ENCODE measurements at regions not wholly inside any gene's neighbourhood (a gene's known extent, or its start where the extent isn't known, plus 50 kb on each side); places are given as distances from the start of the nearest gene placed in this dataset.

GRCh38 chr2:18800240-18800971 lies 211.0 kb upstream of the NT5C1B start:
- TF ChIP-seq, protein P1, sequence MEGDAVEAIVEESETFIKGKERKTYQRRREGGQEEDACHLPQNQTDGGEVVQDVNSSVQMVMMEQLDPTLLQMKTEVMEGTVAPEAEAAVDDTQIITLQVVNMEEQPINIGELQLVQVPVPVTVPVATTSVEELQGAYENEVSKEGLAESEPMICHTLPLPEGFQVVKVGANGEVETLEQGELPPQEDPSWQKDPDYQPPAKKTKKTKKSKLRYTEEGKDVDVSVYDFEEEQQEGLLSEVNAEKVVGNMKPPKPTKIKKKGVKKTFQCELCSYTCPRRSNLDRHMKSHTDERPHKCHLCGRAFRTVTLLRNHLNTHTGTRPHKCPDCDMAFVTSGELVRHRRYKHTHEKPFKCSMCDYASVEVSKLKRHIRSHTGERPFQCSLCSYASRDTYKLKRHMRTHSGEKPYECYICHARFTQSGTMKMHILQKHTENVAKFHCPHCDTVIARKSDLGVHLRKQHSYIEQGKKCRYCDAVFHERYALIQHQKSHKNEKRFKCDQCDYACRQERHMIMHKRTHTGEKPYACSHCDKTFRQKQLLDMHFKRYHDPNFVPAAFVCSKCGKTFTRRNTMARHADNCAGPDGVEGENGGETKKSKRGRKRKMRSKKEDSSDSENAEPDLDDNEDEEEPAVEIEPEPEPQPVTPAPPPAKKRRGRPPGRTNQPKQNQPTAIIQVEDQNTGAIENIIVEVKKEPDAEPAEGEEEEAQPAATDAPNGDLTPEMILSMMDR (conservative IDR thresholded peaks at IDR 0.05) = no peak
- TF ChIP-seq ZFX (IDR thresholded peaks at IDR 0.05) = no peak
